Osteoblast (primary cell): ENCODE measurements at regions not wholly inside any gene's neighbourhood (a gene's known extent, or its start where the extent isn't known, plus 50 kb on each side); places are given as distances from the start of the nearest gene placed in this dataset.

Experiments
- DNase-seq: peaks from one replicate; pipeline ENCODE4 v3.0.0; 2011; ENCODE audit warnings: low spot score, mixed read lengths; ENCODE audit not compliant: insufficient read length; ENCODE audit errors: missing footprints
- H2AFZ ChIP-seq: 2 replicates; pipeline ENCODE4 v1.6.0; 2011; ENCODE audit warnings: mild to moderate bottlenecking, low read length
- H3K27ac ChIP-seq: 2 replicates; pipeline ENCODE4 v1.5.1; 2011; ENCODE audit warnings: mild to moderate bottlenecking, low read depth, low read length, moderate library complexity
- H3K27me3 ChIP-seq: 2 replicates; pipeline ENCODE4 v1.6.0; 2012; ENCODE audit warnings: mild to moderate bottlenecking, control low read depth, inconsistent platforms, low read length, moderate library complexity; ENCODE audit not compliant: insufficient read depth
- H3K36me3 ChIP-seq: 2 replicates; pipeline ENCODE4 v1.5.1; 2011; ENCODE audit warnings: mild to moderate bottlenecking, low read length, control low read depth, moderate library complexity; ENCODE audit not compliant: insufficient read depth
- H3K4me1 ChIP-seq: 2 replicates; pipeline ENCODE4 v1.5.1; 2011; ENCODE audit warnings: mild to moderate bottlenecking, low read length, control low read depth, moderate library complexity; ENCODE audit not compliant: insufficient read depth
- H3K4me2 ChIP-seq: 2 replicates; pipeline ENCODE4 v1.6.0; 2011; ENCODE audit warnings: mild to moderate bottlenecking, low read length; ENCODE audit not compliant: insufficient read depth
- H3K4me3 ChIP-seq: fragments of 200-600 bp; sonication (generic); 3 replicates; pipeline ENCODE4 v1.5.1; 2012; ENCODE audit warnings: mild to moderate bottlenecking, low read length, inconsistent platforms; ENCODE audit not compliant: insufficient read depth
- H3K79me2 ChIP-seq: 2 replicates; pipeline ENCODE4 v1.6.0; 2012; ENCODE audit warnings: mild to moderate bottlenecking, low read length, control low read depth, inconsistent platforms; ENCODE audit not compliant: insufficient read depth
- H3K9me3 ChIP-seq: 2 replicates; pipeline ENCODE4 v1.5.1; 2011; ENCODE audit warnings: low read depth, low read length, control low read depth
- H4K20me1 ChIP-seq: 2 replicates; pipeline ENCODE4 v1.6.0; 2012; ENCODE audit warnings: mild to moderate bottlenecking, low read length, control low read depth; ENCODE audit not compliant: insufficient read depth
- CTCF ChIP-seq: IDR thresholded peaks from 2 replicates; pipeline ENCODE4 v1.5.1; 2011; ENCODE audit warnings: mild to moderate bottlenecking, low read depth, low read length, moderate library complexity; ENCODE audit errors: extremely low read depth

- Histone ChIP-seq H3K27ac (no peak overlapping the region), H3K4me2 (no peak overlapping the region), H3K4me1 (peaks cover 7% of the 10 kb centered on the region), H2AFZ (no peak overlapping the region), H4K20me1 (no peaks in the 10 kb centered on the region), H3K9me3 (no peaks in the 10 kb centered on the region), H3K79me2 (no peaks in the 10 kb centered on the region), H3K4me3 (no peak overlapping the region), H3K27me3 (no peaks in the 10 kb centered on the region), H3K36me3 (no peaks in the 10 kb centered on the region)
- DNase-seq, result no peak
- TF ChIP-seq CTCF, result no peak
Measured at GRCh38 chr3:117656391-117656790, 946.8 kb downstream of the TUSC7 start.

GRCh38 chr3:117657278-117657677, 947.7 kb downstream of the TUSC7 start:
- no peaks in the 10 kb centered on the region for H4K20me1 ChIP-seq
- no peak overlapping the region for H2AFZ ChIP-seq
- no peak for TF ChIP-seq CTCF
- peaks cover 12% of the 10 kb centered on the region for H3K4me1 ChIP-seq
- H3K27ac ChIP-seq, result no peak overlapping the region
- H3K9me3 ChIP-seq, result no peaks in the 10 kb centered on the region
- H3K4me3 ChIP-seq, result no peak overlapping the region
- no peaks in the 10 kb centered on the region for H3K36me3 ChIP-seq
- no peaks in the 10 kb centered on the region for H3K79me2 ChIP-seq
- no peak overlapping the region for H3K4me2 ChIP-seq
- H3K27me3 ChIP-seq, result no peaks in the 10 kb centered on the region
- no peak for DNase-seq

GRCh38 chr3:117660941-117661817, 951.6 kb downstream of the TUSC7 start:
- peaks cover 12% of the 10 kb centered on the region for H3K4me1 ChIP-seq
- peak overlapping the region; percentile 49 for H3K27ac ChIP-seq
- no peak for DNase-seq
- H3K27me3 ChIP-seq, result no peaks in the 10 kb centered on the region
- H3K9me3 ChIP-seq, result no peaks in the 10 kb centered on the region
- H3K4me3 ChIP-seq, result no peak overlapping the region
- no peaks in the 10 kb centered on the region for H3K36me3 ChIP-seq
- H3K79me2 ChIP-seq, result no peaks in the 10 kb centered on the region
- H2AFZ ChIP-seq, result peak overlapping the region; percentile 35
- H4K20me1 ChIP-seq, result no peaks in the 10 kb centered on the region
- no peak for TF ChIP-seq CTCF
- peak overlapping the region; percentile 27 for H3K4me2 ChIP-seq

- peak overlapping the region; percentile 35 for H2AFZ ChIP-seq
- H3K27ac ChIP-seq, result peak overlapping the region; percentile 49
Measured at GRCh38 chr3:117661818-117662095, 952.2 kb downstream of the TUSC7 start.

More at GRCh38 chr3:117661818-117662095, 952.2 kb downstream of the TUSC7 start:
- H3K9me3 ChIP-seq, result no peaks in the 10 kb centered on the region
- no peaks in the 10 kb centered on the region for H3K36me3 ChIP-seq
- H3K4me2 ChIP-seq, result peak overlapping the region; percentile 27
- H3K4me3 ChIP-seq, result no peak overlapping the region
- H3K27me3 ChIP-seq, result no peaks in the 10 kb centered on the region
- no peak for DNase-seq
- H3K79me2 ChIP-seq, result no peaks in the 10 kb centered on the region
- peaks cover 15% of the 10 kb centered on the region for H3K4me1 ChIP-seq
- no peak for TF ChIP-seq CTCF
- no peaks in the 10 kb centered on the region for H4K20me1 ChIP-seq
